Adrenal gland (tissue), 5 donors: ENCODE measurements at regions not wholly inside any gene's neighbourhood (a gene's known extent, or its start where the extent isn't known, plus 50 kb on each side); places are given as distances from the start of the nearest gene placed in this dataset.

Experiments used
- POLR2A ChIP-seq, 2 donors: fragments of 450-650 bp; IDR thresholded peaks; one replicate each; pipeline ENCODE4 v1.6.1; 2017; ENCODE audit warnings: antibody characterized with exemption in 2 of 2, mild to moderate bottlenecking in 2 of 2, moderate library complexity in 1 of 2
- TF ChIP-seq, protein P1 (sequence below), 6 experiments: fragments of 450-650 bp in 4 of 6; fragments of 200-600 bp in 2 of 6; sonication (generic) in 1 of 6; IDR thresholded peaks; 1 replicate in 5 of 6; 2 replicates in 1 of 6; pipeline versions ENCODE4 v1.5.1 to v1.8.0; 2016 to 2021; ENCODE audit warnings: antibody characterized with exemption in 6 of 6, mild to moderate bottlenecking in 2 of 6, moderate library complexity in 1 of 6
- donor health status: DM: no; HTN: no; CAD: no.

DNA sequence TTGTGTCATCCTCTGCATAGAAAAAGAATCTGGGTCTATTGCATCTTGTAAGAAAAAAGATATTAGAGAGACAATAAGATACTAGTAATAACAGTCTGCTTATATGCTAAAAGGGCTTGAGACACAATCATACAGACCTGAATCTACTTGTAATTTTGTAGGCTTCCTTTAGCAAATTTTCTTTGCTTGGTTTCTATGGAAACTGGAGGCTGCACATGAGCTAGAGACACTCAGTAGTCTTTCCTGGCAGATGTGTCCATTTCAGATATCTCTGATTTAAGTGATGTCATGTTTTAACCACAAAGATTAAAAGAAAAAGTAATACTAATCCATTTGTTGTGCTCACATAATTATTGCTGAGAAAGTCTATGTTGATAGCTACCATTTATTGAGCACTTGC, 123.9 kb upstream of the GNAO1 start:
- TF ChIP-seq, protein P1, sequence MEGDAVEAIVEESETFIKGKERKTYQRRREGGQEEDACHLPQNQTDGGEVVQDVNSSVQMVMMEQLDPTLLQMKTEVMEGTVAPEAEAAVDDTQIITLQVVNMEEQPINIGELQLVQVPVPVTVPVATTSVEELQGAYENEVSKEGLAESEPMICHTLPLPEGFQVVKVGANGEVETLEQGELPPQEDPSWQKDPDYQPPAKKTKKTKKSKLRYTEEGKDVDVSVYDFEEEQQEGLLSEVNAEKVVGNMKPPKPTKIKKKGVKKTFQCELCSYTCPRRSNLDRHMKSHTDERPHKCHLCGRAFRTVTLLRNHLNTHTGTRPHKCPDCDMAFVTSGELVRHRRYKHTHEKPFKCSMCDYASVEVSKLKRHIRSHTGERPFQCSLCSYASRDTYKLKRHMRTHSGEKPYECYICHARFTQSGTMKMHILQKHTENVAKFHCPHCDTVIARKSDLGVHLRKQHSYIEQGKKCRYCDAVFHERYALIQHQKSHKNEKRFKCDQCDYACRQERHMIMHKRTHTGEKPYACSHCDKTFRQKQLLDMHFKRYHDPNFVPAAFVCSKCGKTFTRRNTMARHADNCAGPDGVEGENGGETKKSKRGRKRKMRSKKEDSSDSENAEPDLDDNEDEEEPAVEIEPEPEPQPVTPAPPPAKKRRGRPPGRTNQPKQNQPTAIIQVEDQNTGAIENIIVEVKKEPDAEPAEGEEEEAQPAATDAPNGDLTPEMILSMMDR (IDR thresholded peaks at IDR 0.05) = no peak
- TF ChIP-seq POLR2A (IDR thresholded peaks at IDR 0.05) = no peak
